Lower lobe of right lung (tissue), 2 donors: ENCODE measurements at regions not wholly inside any gene's neighbourhood (a gene's known extent, or its start where the extent isn't known, plus 50 kb on each side); places are given as distances from the start of the nearest gene placed in this dataset.

Experiments used
- ATAC-seq, 2 donors: fragments of 200-7000 bp; cut with Tn5 transposase; one replicate each; pipeline ENCODE4 v1.9.1; 2020 to 2022; ENCODE audit warnings: mild to moderate bottlenecking in 2 of 2, moderate library complexity in 2 of 2
- DNase-seq: peaks from one replicate; pipeline ENCODE4 v3.0.0-alpha.2; 2020
- H3K27ac ChIP-seq: fragments of 200-600 bp; one replicate; pipeline ENCODE4 v1.8.0; 2022
- H3K27me3 ChIP-seq: fragments of 200-600 bp; one replicate; pipeline ENCODE4 v1.8.0; 2022; ENCODE audit warnings: low read depth
- H3K36me3 ChIP-seq: fragments of 200-600 bp; one replicate; pipeline ENCODE4 v1.8.0; 2022; ENCODE audit warnings: mild to moderate bottlenecking
- H3K4me1 ChIP-seq: fragments of 200-600 bp; one replicate; pipeline ENCODE4 v1.8.0; 2022
- H3K4me3 ChIP-seq: fragments of 200-600 bp; one replicate; pipeline ENCODE4 v1.8.0; 2022; ENCODE audit warnings: mild to moderate bottlenecking
- H3K9me3 ChIP-seq: fragments of 200-600 bp; one replicate; pipeline ENCODE4 v1.8.0; 2022
- intact Hi-C: fragments of 100-400 bp; cut with DNase I; formaldehyde crosslinking; loops from one replicate; pipeline ENCODE4 v1.11.0; 2022
- TF ChIP-seq, protein P1 (sequence below): fragments of 200-600 bp; IDR thresholded peaks from one replicate; pipeline ENCODE4 v1.8.0; 2022; ENCODE audit warnings: antibody characterized with exemption, mild to moderate bottlenecking
- donor health status: DM: no; HTN: yes; CAD: no; lungs with severe emphysema.

DNA sequence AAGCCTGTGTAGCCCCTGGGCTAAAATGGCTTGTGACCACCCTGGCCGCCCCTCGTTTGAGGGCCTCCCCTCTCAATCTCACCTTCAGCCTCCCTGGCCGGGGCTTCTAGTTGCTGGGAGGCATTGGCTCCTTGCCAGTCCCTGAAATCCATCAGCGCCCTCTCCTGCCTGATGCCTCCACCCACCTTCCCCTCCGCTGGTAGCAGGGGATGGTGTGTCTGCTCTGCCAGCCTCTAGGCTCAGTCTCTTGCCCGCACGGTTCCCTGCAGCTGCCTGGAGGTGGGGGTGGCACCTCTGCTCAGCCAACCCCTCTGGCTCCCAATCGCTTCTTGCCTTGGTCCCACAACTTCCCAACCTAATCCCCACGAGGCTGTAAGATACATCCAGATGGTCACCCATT is 167.9 kb downstream of the PHETA1 start:
- no peaks in the 10 kb centered on the region for H3K9me3 ChIP-seq
- ATAC-seq, result no peak
- H3K27ac ChIP-seq, result no peak overlapping the region
- H3K36me3 ChIP-seq, result no peaks in the 10 kb centered on the region
- DNase-seq, result no peak
- intact Hi-C loops, result no loop called here
- H3K27me3 ChIP-seq, result peaks cover 55% of the 10 kb centered on the region
- H3K4me1 ChIP-seq, result no peaks in the 10 kb centered on the region
- no peak overlapping the region for H3K4me3 ChIP-seq
- TF ChIP-seq, protein P1, sequence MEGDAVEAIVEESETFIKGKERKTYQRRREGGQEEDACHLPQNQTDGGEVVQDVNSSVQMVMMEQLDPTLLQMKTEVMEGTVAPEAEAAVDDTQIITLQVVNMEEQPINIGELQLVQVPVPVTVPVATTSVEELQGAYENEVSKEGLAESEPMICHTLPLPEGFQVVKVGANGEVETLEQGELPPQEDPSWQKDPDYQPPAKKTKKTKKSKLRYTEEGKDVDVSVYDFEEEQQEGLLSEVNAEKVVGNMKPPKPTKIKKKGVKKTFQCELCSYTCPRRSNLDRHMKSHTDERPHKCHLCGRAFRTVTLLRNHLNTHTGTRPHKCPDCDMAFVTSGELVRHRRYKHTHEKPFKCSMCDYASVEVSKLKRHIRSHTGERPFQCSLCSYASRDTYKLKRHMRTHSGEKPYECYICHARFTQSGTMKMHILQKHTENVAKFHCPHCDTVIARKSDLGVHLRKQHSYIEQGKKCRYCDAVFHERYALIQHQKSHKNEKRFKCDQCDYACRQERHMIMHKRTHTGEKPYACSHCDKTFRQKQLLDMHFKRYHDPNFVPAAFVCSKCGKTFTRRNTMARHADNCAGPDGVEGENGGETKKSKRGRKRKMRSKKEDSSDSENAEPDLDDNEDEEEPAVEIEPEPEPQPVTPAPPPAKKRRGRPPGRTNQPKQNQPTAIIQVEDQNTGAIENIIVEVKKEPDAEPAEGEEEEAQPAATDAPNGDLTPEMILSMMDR, result no peak

DNA sequence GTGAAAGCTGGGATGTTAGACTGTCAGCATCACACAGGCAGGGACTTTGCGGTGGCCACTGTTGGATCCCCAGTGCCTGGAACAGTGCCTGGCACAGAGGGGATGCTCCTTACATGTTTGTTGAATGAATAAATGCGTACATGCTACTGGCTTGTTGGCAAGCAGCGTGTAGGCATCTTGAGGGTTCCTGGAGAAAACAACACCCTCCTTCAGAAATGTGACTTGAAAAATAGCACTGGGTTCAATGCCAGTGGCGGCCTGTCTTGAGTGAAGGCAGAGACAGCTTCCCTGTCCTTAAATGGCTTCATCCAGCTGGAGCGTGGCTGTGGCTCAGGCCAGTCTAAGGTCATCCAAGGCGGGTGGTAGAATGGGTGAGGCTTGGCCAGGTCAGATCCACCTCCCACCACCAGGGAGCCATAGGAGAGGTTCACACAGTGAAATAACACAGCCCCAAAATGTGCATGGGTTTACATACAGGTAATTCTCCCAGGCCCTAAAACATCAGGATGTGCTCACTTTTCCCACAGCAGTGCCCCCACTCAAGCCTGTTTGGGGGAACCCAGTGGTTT is 171.4 kb downstream of the PHETA1 start:
- Histone ChIP-seq H3K9me3 (no peaks in the 10 kb centered on the region), H3K4me1 (no peaks in the 10 kb centered on the region), H3K27ac (no peak overlapping the region), H3K27me3 (peaks cover 48% of the 10 kb centered on the region), H3K4me3 (no peak overlapping the region), H3K36me3 (no peaks in the 10 kb centered on the region)
- intact Hi-C loops, result no loop called here
- DNase-seq (no peak), ATAC-seq (no peak)
- TF ChIP-seq, protein P1, result no peak

DNA sequence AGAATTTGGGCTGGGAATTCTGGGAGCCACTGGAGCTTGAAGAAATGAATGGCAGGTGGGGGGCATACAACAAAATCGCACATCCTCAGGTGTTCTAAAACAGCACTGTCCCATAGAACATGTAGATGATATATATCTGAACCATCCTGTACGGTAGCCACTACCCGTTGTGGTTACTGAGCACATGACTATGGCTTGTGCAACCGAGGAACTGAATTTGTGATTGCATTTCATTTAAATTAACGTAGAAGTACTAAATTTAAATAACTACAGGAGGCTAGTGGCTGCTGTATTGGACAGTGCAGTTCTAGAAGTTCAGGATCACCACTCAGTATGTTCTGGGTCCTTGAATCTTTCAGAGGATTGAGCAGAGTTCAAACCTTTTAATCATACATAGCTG is 172.4 kb downstream of the PHETA1 start:
- no peak overlapping the region for H3K27ac ChIP-seq
- intact Hi-C loops, result no loop called here
- H3K27me3 ChIP-seq, result peaks cover 43% of the 10 kb centered on the region
- DNase-seq (no peak), ATAC-seq (no peak)
- no peaks in the 10 kb centered on the region for H3K36me3 ChIP-seq
- no peaks in the 10 kb centered on the region for H3K4me1 ChIP-seq
- H3K9me3 ChIP-seq, result no peaks in the 10 kb centered on the region
- TF ChIP-seq, protein P1, result no peak
- no peak overlapping the region for H3K4me3 ChIP-seq

DNA sequence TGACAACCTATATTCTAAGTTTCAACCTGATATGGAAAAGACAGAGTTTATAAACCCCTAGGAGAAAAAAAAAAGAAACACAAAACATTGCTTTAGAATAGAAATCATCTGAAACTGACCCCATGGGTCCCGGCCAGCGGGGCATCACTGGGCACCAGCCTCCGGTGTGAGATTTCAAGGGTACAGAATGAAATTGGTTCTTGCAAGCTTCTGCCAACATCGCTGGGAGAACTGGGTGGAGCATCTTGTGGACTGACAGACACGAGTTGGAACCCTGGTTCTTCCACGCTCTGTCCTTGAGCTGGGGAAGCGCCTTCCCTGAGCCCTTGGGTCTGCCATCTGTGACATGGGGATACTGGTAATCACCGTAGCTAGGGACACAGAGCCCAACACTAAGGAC is 173.6 kb downstream of the PHETA1 start:
- H3K4me3 ChIP-seq, result no peak overlapping the region
- H3K27me3 ChIP-seq, result peaks cover 39% of the 10 kb centered on the region
- no peak for DNase-seq
- intact Hi-C loops, result no loop called here
- TF ChIP-seq, protein P1, result no peak
- H3K36me3 ChIP-seq, result no peaks in the 10 kb centered on the region
- H3K4me1 ChIP-seq, result no peaks in the 10 kb centered on the region
- ATAC-seq, result no peak
- H3K9me3 ChIP-seq, result no peaks in the 10 kb centered on the region
- H3K27ac ChIP-seq, result no peak overlapping the region

DNA sequence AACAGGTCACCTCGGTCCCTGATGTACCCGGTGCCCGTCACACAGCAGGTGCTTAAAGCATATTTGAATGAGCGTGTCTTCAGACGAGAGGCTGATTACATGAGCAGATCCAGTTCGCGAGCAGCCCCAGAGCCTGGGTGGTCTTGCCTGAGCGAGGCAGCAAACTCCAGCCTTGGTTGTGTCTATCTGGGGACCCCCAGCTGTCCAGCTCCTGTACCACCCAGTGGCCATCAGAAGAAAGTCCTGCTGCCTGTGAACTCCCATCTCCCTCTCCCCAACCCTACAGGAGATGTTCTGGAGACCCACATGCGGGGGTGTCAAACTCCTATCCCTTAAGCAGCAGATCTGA is 174.2 kb downstream of the PHETA1 start:
- ATAC-seq (no peak), DNase-seq (no peak)
- H3K4me3 ChIP-seq, result no peak overlapping the region
- no peaks in the 10 kb centered on the region for H3K9me3 ChIP-seq
- intact Hi-C loops, result no loop called here
- TF ChIP-seq, protein P1, result no peak
- no peaks in the 10 kb centered on the region for H3K4me1 ChIP-seq
- no peaks in the 10 kb centered on the region for H3K36me3 ChIP-seq
- H3K27ac ChIP-seq, result no peak overlapping the region
- peaks cover 39% of the 10 kb centered on the region for H3K27me3 ChIP-seq
